ENCODE measurements at regions not wholly inside any gene's neighbourhood (a gene's known extent, or its start where the extent isn't known, plus 50 kb on each side); places are given as distances from the start of the nearest gene placed in this dataset.
"Not testable (repeated sequence)": the region's sequence is repeated elsewhere in the genome, so short reads cannot be mapped to it uniquely, and the experiment has no call there.

GRCh38 chr12:69163681-69164362 lies 75.5 kb upstream of the CPSF6 start:
- H3K9me3 ChIP-seq (ENCODE audit: control insufficient read depth in 2 of 2, insufficient read depth in 1 of 2, low read depth in 1 of 2, low read length in 1 of 2): no peaks in the 10 kb centered on the region
- WGBS, 2 donors: 80 to 87% methylated on average over 4 of the region's 4 CpGs
- H3K4me3 ChIP-seq (ENCODE audit: low read depth in 1 of 2, low read length in 2 of 2): no peak overlapping the region
- no peaks in the 10 kb centered on the region for H3K27me3 ChIP-seq (ENCODE audit: control insufficient read depth in 1 of 2, insufficient read depth in 2 of 2, low read length in 2 of 2)
- no peaks in the 10 kb centered on the region for H3K4me1 ChIP-seq (ENCODE audit: control insufficient read depth in 2 of 2, insufficient read depth in 2 of 2, low read length in 1 of 2)
- no peaks in the 10 kb centered on the region for H3K36me3 ChIP-seq (ENCODE audit: control insufficient read depth in 2 of 2, insufficient read depth in 2 of 2, low read length in 1 of 2)
- H3K27ac ChIP-seq (ENCODE audit: low read depth in 2 of 2, low read length in 1 of 2): no peak overlapping the region

- no peaks in the 10 kb centered on the region for H3K36me3 ChIP-seq (ENCODE audit: control insufficient read depth in 2 of 2, insufficient read depth in 2 of 2, low read length in 1 of 2)
- no peak overlapping the region for H3K27ac ChIP-seq (ENCODE audit: low read depth in 2 of 2, low read length in 1 of 2)
- no peaks in the 10 kb centered on the region for H3K27me3 ChIP-seq (ENCODE audit: control insufficient read depth in 1 of 2, insufficient read depth in 2 of 2, low read length in 2 of 2)
- 88 to 94% methylated on average over 3 of the region's 3 CpGs for WGBS, 2 donors
- no peak overlapping the region for H3K4me3 ChIP-seq (ENCODE audit: low read depth in 1 of 2, low read length in 2 of 2)
- H3K9me3 ChIP-seq (ENCODE audit: control insufficient read depth in 2 of 2, insufficient read depth in 1 of 2, low read depth in 1 of 2, low read length in 1 of 2): no peaks in the 10 kb centered on the region
- no peaks in the 10 kb centered on the region for H3K4me1 ChIP-seq (ENCODE audit: control insufficient read depth in 2 of 2, insufficient read depth in 2 of 2, low read length in 1 of 2)
Measured at GRCh38 chr12:69167648-69168165, 71.7 kb upstream of the CPSF6 start.

- Histone ChIP-seq H3K27me3 (ENCODE audit: control insufficient read depth in 1 of 2, insufficient read depth in 2 of 2, low read length in 2 of 2) (no peaks in the 10 kb centered on the region), H3K27ac (ENCODE audit: low read depth in 2 of 2, low read length in 1 of 2) (no peak overlapping the region), H3K9me3 (ENCODE audit: control insufficient read depth in 2 of 2, insufficient read depth in 1 of 2, low read depth in 1 of 2, low read length in 1 of 2) (no peaks in the 10 kb centered on the region), H3K36me3 (ENCODE audit: control insufficient read depth in 2 of 2, insufficient read depth in 2 of 2, low read length in 1 of 2) (no peaks in the 10 kb centered on the region), H3K4me3 (ENCODE audit: low read depth in 1 of 2, low read length in 2 of 2) (no peak overlapping the region), H3K4me1 (ENCODE audit: control insufficient read depth in 2 of 2, insufficient read depth in 2 of 2, low read length in 1 of 2) (no peaks in the 10 kb centered on the region)
- WGBS, 2 donors: 94 to 95% methylated on average over 5 of the region's 5 CpGs
Measured at GRCh38 chr12:69168363-69168762, 71.0 kb upstream of the CPSF6 start.

- H3K27me3 ChIP-seq (ENCODE audit: control insufficient read depth in 1 of 2, insufficient read depth in 2 of 2, low read length in 2 of 2): no peaks in the 10 kb centered on the region
- no peaks in the 10 kb centered on the region for H3K4me1 ChIP-seq (ENCODE audit: control insufficient read depth in 2 of 2, insufficient read depth in 2 of 2, low read length in 1 of 2)
- H3K9me3 ChIP-seq (ENCODE audit: control insufficient read depth in 2 of 2, insufficient read depth in 1 of 2, low read depth in 1 of 2, low read length in 1 of 2): no peaks in the 10 kb centered on the region
- H3K36me3 ChIP-seq (ENCODE audit: control insufficient read depth in 2 of 2, insufficient read depth in 2 of 2, low read length in 1 of 2): no peaks in the 10 kb centered on the region
- H3K4me3 ChIP-seq (ENCODE audit: low read depth in 1 of 2, low read length in 2 of 2): no peak overlapping the region
- 93% methylated on average over 3 of the region's 3 CpGs for WGBS, 2 donors
- no peak overlapping the region for H3K27ac ChIP-seq (ENCODE audit: low read depth in 2 of 2, low read length in 1 of 2)
Measured at GRCh38 chr12:69168828-69169227, 70.5 kb upstream of the CPSF6 start.

GRCh38 chr12:69170293-69170692 lies 69.1 kb upstream of the CPSF6 start:
- WGBS, 2 donors: 61 to 80% methylated on average over 4 of the region's 4 CpGs

GRCh38 chr12:69171881-69172280 lies 67.5 kb upstream of the CPSF6 start:
- H3K9me3 ChIP-seq (ENCODE audit: control insufficient read depth in 2 of 2, insufficient read depth in 1 of 2, low read depth in 1 of 2, low read length in 1 of 2): no peaks in the 10 kb centered on the region
- no peaks in the 10 kb centered on the region for H3K36me3 ChIP-seq (ENCODE audit: control insufficient read depth in 2 of 2, insufficient read depth in 2 of 2, low read length in 1 of 2)
- H3K27me3 ChIP-seq (ENCODE audit: control insufficient read depth in 1 of 2, insufficient read depth in 2 of 2, low read length in 2 of 2): no peaks in the 10 kb centered on the region
- 73 to 75% methylated on average over 6 of the region's 6 CpGs for WGBS, 2 donors
- H3K4me3 ChIP-seq (ENCODE audit: low read depth in 1 of 2, low read length in 2 of 2): no peak overlapping the region
- no peak overlapping the region for H3K27ac ChIP-seq (ENCODE audit: low read depth in 2 of 2, low read length in 1 of 2)
- no peaks in the 10 kb centered on the region for H3K4me1 ChIP-seq (ENCODE audit: control insufficient read depth in 2 of 2, insufficient read depth in 2 of 2, low read length in 1 of 2)

More at GRCh38 chr12:69170293-69170692, 69.1 kb upstream of the CPSF6 start:
- H3K36me3 ChIP-seq (ENCODE audit: control insufficient read depth in 2 of 2, insufficient read depth in 2 of 2, low read length in 1 of 2): no peaks in the 10 kb centered on the region
- no peak overlapping the region for H3K4me3 ChIP-seq (ENCODE audit: low read depth in 1 of 2, low read length in 2 of 2)
- H3K9me3 ChIP-seq (ENCODE audit: control insufficient read depth in 2 of 2, insufficient read depth in 1 of 2, low read depth in 1 of 2, low read length in 1 of 2): no peaks in the 10 kb centered on the region
- no peaks in the 10 kb centered on the region for H3K4me1 ChIP-seq (ENCODE audit: control insufficient read depth in 2 of 2, insufficient read depth in 2 of 2, low read length in 1 of 2)
- no peak overlapping the region for H3K27ac ChIP-seq (ENCODE audit: low read depth in 2 of 2, low read length in 1 of 2)
- no peaks in the 10 kb centered on the region for H3K27me3 ChIP-seq (ENCODE audit: control insufficient read depth in 1 of 2, insufficient read depth in 2 of 2, low read length in 2 of 2)

GRCh38 chr12:69172491-69172890 lies 66.9 kb upstream of the CPSF6 start:
- Histone ChIP-seq H3K9me3 (ENCODE audit: control insufficient read depth in 2 of 2, insufficient read depth in 1 of 2, low read depth in 1 of 2, low read length in 1 of 2) (no peaks in the 10 kb centered on the region), H3K27me3 (ENCODE audit: control insufficient read depth in 1 of 2, insufficient read depth in 2 of 2, low read length in 2 of 2) (no peaks in the 10 kb centered on the region), H3K27ac (ENCODE audit: low read depth in 2 of 2, low read length in 1 of 2) (no peak overlapping the region), H3K4me3 (ENCODE audit: low read depth in 1 of 2, low read length in 2 of 2) (no peak overlapping the region), H3K4me1 (ENCODE audit: control insufficient read depth in 2 of 2, insufficient read depth in 2 of 2, low read length in 1 of 2) (no peaks in the 10 kb centered on the region), H3K36me3 (ENCODE audit: control insufficient read depth in 2 of 2, insufficient read depth in 2 of 2, low read length in 1 of 2) (no peaks in the 10 kb centered on the region)
- WGBS, 2 donors: 38 to 43% methylated on average over 1 of the region's 1 CpG

GRCh38 chr12:69173368-69173767 lies 66.0 kb upstream of the CPSF6 start:
- no peak overlapping the region for H3K4me3 ChIP-seq (ENCODE audit: low read depth in 1 of 2, low read length in 2 of 2)
- H3K27ac ChIP-seq (ENCODE audit: low read depth in 2 of 2, low read length in 1 of 2): no peak overlapping the region
- H3K27me3 ChIP-seq (ENCODE audit: control insufficient read depth in 1 of 2, insufficient read depth in 2 of 2, low read length in 2 of 2): no peaks in the 10 kb centered on the region
- no peaks in the 10 kb centered on the region for H3K36me3 ChIP-seq (ENCODE audit: control insufficient read depth in 2 of 2, insufficient read depth in 2 of 2, low read length in 1 of 2)
- WGBS, 2 donors: 65 to 75% methylated on average over 9 of the region's 9 CpGs
- no peaks in the 10 kb centered on the region for H3K4me1 ChIP-seq (ENCODE audit: control insufficient read depth in 2 of 2, insufficient read depth in 2 of 2, low read length in 1 of 2)
- H3K9me3 ChIP-seq (ENCODE audit: control insufficient read depth in 2 of 2, insufficient read depth in 1 of 2, low read depth in 1 of 2, low read length in 1 of 2): no peaks in the 10 kb centered on the region

GRCh38 chr12:69179786-69180185 lies 59.6 kb upstream of the CPSF6 start:
- Histone ChIP-seq H3K9me3 (ENCODE audit: control insufficient read depth in 2 of 2, insufficient read depth in 1 of 2, low read depth in 1 of 2, low read length in 1 of 2) (no peaks in the 10 kb centered on the region), H3K27ac (ENCODE audit: low read depth in 2 of 2, low read length in 1 of 2) (no peak overlapping the region), H3K4me1 (ENCODE audit: control insufficient read depth in 2 of 2, insufficient read depth in 2 of 2, low read length in 1 of 2) (no peaks in the 10 kb centered on the region), H3K36me3 (ENCODE audit: control insufficient read depth in 2 of 2, insufficient read depth in 2 of 2, low read length in 1 of 2) (no peaks in the 10 kb centered on the region), H3K27me3 (ENCODE audit: control insufficient read depth in 1 of 2, insufficient read depth in 2 of 2, low read length in 2 of 2) (peaks cover 0 to 4% of the 10 kb centered on the region in 2 donors), H3K4me3 (ENCODE audit: low read depth in 1 of 2, low read length in 2 of 2) (no peak overlapping the region)

GRCh38 chr12:69187572-69187971 lies 51.8 kb upstream of the CPSF6 start:
- H3K27me3 ChIP-seq (ENCODE audit: control insufficient read depth in 1 of 2, insufficient read depth in 2 of 2, low read length in 2 of 2); H3K27ac ChIP-seq (ENCODE audit: low read depth in 2 of 2, low read length in 1 of 2); H3K4me3 ChIP-seq (ENCODE audit: low read depth in 1 of 2, low read length in 2 of 2); H3K4me1 ChIP-seq (ENCODE audit: control insufficient read depth in 2 of 2, insufficient read depth in 2 of 2, low read length in 1 of 2); H3K36me3 ChIP-seq (ENCODE audit: control insufficient read depth in 2 of 2, insufficient read depth in 2 of 2, low read length in 1 of 2); H3K9me3 ChIP-seq (ENCODE audit: control insufficient read depth in 2 of 2, insufficient read depth in 1 of 2, low read depth in 1 of 2, low read length in 1 of 2): not testable (repeated sequence)
- 53 to 67% methylated on average over 7 of the region's 7 CpGs for WGBS, 2 donors
